Mucosa of gallbladder (tissue), 1 donor: ENCODE measurements at regions not wholly inside any gene's neighbourhood (a gene's known extent, or its start where the extent isn't known, plus 50 kb on each side); places are given as distances from the start of the nearest gene placed in this dataset.
"Not testable (repeated sequence)": the region's sequence is repeated elsewhere in the genome, so short reads cannot be mapped to it uniquely, and the experiment has no call there.

Experiments
- DNase-seq: peaks from one replicate; pipeline ENCODE4 v3.0.0-alpha.2; 2020; ENCODE audit warnings: low spot score
- donor health status: DM: no; HTN: no; CAD: no.

DNA sequence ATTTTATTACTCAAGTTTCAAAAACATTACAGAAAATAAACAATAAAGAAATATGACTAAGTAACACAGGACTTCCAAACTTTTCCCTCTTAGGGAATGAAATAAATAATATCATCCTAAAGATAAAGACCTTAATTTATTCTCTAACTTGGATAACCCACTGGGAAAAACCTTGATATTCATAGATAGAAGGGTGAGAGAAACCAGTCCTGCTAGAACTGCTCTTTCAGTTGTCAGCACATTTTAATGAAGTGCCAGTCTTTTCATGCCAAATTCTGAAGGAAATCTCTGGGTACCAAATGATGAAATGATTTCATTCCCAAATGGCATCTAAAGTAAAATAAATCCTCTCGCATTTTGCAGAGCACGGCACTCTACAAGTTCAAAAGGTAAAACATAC lies 114.5 kb upstream of the SMIM30 start:
- DNase-seq, result no peak

DNA sequence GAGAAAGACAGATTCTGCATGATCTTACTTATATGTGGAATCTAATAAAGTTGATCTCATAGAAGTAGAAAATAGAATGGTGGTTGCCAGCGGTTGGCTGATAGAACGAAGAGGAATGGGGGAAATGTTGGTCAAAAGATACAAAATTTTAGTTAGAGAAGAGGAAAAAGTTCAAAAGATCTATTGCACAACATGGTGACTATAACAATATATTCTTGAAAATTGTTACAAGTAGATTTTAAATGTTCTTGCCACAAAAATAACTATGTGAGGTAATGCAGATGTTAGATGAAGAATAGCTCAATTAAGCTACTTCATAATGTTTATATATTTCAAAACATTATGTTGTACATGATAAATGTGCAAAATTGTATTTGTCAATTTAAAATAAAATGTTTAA lies 112.3 kb upstream of the SMIM30 start:
- DNase-seq, result no peak

DNA sequence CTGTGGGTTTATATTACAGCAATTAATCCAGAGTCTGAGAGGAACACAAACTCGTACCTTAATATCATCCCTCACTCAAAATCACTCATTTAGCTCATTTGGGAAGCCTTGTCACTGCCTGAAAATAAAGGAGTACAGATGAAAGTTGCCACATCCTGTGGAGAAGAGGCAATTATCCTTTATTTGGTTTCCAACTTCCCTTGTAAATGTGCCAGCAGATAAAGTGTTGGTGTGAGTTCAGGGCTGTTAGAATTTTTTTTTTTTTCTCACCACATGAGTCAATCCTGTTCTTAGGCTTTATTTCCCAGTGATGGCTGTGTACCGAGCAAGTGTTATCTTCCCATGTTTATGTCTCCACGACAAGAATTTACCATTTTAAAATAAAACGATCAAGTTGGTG lies 99.0 kb upstream of the SMIM30 start:
- no peak for DNase-seq

DNA sequence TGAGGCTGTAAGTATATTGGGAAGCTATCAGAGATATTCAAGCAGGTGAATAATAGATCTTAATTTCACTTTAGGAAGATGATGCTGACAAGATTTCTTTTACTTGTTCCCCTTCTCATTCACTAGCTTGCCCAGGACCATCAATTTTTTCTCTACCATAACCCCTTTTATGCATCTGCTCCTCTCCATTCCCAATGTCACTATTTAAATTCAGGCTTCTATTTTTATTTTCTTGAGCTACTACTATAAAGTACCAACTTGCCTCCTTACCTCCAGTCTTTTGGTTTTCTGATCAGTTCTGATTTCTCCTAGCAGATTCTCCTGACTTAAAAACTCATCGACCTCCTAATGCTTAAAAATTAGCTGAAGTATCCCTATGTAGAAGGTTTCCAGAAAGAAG lies 97.7 kb upstream of the SMIM30 start:
- no peak for DNase-seq

DNA sequence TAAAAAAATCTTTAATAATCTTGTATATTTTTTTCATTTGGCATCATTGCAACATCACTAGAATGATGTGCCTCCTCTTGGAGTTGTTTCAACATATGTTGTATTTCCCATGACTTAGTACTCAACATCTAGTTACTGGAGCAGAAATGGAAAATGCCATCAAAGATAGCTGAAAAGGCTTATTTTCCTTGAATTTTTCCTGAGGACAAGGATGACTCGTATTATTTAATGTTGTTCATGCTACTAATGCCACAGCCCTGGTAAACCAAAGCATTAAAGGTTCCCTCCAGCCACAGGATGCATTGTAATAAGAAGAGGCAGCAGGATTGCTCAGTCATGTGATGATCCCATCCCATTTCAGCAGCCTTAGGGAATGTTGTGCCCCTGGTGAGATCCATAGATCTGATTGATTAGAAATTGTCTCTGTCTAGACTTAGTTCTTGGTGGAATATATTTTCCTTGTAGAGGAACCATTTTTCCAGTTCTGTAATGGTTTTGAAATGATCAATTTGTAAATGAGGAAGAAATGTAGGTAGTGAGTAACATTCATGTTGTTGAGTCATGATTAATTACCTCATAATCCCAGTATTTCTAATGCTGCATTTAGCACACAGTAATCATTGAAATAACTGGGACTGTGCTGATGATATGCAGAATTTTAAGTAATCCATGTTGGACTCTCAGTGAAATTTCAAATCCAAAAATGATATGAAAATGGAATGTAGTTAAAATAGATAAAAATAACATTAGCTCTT lies 91.3 kb upstream of the SMIM30 start:
- DNase-seq, result no peak

DNA sequence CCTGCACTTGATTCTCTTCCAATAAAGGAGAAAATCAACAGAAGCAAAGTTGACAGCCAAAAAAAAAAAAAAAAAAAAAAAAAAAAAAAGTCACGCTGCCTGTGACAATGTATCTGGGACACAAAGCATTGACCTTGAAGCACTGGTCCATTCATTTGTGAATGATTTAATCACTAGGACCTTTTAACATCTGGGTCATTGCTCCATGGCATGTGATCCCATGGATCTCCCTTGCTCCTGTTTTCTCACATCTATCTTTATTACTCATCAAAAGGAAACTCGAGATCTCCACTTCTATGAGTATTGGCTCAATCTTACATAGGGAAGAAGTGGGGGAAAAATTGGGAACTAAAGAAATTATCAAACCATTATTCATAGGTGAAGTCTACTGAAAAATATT lies 89.6 kb upstream of the SMIM30 start:
- no peak for DNase-seq

DNA sequence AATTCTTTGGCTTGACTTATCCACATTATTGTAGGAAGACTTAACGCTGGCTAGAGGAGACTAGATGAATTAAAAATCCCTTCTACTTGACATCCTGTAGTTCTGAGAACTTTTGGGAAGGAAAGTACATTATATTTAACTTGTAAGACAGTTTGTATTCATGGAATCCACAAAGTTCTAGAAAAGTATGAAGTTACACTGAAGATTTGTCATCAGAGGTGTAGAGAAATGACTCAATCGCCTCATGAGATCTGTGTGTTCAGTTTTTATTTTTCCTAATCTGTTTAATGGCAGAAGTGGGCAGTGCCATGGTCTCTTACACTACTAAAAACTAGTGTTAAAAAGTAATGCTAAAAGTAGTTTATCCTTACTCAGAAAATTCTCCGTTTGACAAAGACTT lies 89.1 kb upstream of the SMIM30 start:
- no peak for DNase-seq

DNA sequence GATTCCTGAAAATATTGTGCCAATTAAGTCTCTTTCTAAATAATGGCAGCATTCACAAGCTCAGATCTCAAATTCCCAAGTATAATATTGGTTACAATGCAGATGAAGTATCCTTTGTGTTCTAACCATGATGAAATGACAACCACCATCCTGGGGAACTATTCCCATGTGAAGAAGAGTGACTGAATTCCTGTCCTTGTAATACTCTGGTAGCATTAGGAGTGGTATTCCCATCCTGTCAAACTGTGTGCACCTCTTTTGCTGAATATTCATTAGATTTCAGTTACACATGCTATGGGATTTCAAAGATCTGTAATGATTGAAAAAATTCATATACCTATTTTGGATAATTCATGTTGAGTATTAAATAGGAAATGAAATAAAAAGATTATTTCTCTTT lies 86.1 kb upstream of the SMIM30 start:
- no peak for DNase-seq

DNA sequence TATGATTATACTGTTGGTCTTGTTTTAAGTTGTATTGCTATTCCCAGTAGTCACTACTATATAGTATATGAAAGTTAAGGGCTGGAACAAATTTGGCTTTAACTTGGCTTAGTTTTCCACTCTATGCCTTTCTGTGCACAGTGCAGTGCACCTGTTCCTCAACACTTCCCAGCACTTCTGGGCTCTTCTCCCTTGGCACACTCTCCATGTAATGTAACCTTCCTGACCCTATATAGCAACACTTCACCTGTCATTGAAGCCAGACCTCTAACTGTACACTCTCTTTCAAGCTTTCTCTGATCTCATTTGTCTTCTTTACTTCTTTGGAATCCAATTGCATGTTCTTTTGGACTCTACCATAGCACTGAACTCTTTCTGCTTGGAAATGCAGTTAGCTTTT lies 83.9 kb upstream of the SMIM30 start:
- no peak for DNase-seq

DNA sequence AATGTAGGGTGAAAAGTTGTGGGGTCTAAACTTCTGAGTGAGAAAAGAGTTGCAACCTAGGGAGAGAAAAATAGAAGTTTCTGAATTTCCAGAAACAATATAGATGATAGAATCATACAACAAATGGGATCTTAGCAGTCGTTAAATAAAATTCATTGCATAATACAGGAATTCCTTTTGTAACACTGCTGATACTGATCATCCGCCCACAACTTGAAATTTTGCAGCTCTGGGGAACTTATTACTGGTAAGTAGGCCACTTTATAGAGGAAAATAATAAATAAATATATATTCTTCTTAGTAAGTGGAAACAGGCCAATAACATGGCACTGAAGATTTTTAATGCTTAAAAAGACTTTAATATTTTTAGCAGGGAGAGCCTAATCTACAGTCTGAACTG lies 81.9 kb upstream of the SMIM30 start:
- no peak for DNase-seq

DNA sequence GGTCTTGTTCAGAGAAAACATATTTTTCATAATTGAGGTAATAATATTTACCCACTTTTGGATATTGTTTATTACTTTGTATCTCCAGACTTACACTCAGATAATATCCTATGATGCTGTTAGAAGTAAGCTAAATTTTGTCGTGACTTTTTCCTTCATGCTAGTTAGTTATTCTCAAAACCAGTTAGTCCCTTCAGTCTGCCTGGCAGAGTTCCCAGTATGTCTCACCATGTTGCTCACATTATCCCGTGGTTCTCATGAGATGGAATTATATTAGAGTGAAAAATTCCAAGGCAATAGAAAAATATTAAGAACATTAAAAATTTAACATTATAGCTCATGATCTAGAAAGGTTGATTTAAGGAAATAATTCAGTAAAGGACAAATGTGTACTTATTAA lies 81.5 kb upstream of the SMIM30 start:
- DNase-seq, result no peak

DNA sequence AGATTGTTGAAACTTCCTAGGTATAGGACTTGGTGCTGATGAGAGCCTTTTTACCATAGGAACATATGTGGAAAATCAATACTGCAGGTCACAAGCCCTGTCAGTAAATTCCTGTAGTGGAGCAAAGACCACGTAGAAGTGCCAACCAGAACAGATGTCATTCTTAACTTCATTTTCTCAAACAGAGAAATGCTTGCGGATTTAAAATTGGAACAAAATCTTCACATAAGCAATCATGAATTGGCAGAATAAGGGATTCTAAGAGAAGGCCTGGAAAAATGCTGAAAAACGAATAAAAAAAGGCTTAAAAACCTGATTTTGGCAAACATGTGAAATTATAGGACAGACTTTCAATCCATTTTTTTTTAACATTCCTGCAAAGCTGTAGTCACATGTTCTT lies 80.8 kb upstream of the SMIM30 start:
- no peak for DNase-seq

DNA sequence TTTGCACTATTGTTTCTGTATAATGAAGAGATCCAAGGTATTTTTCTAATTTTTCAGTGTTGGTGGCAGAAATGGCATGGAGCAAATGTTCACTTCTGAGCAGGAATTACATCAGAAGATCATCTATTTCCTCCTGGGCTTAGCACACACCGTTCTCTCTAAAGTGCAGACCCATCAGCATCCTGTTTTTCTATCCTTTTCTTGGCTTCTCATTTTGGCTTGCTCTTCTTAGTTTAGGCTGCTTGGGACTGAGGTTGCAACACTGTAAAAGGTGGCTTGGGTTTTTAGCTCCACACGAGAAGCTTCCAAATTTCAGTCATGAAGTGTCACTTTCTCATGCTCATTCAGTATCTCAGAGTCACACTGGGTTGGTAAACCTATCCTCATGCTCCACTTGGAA lies 79.9 kb upstream of the SMIM30 start:
- no peak for DNase-seq

DNA sequence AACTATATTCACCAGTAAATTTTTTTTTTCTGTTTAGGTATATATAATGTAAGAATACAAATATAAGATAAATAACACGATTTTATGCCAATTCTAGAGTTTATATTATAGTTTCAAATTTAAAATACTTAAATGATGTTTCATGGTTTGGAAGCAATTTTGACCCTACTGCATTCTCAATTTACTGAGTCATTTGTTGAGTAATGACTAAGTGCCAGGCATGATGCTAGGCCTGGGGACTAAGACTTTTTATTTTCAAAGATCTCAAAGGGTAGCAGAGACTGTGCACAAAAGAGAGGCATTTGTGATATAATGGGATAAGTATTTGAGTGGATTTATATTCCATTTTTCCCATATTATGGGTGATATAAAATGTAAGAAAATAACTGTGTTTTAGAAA lies 78.9 kb upstream of the SMIM30 start:
- no peak for DNase-seq

DNA sequence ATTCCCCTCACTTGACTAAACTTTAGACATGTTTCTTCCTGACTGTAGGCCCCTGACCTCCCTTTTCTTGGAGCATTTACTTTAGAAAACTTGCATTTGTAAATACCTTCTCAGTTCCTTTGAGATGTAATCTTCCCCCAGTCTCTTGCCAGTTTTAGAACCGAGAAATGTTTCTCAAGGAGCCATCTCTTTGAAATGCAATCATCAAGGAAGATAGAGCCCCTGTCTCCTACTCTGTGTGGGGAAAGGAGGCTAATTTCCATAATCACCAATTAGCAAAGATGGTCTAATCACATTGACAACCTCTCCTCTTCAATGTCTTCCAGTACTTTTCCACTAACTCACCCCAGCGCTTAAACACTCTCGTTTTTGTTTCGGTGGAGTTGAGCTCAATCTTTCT lies 70.0 kb upstream of the SMIM30 start:
- DNase-seq, result no peak

DNA sequence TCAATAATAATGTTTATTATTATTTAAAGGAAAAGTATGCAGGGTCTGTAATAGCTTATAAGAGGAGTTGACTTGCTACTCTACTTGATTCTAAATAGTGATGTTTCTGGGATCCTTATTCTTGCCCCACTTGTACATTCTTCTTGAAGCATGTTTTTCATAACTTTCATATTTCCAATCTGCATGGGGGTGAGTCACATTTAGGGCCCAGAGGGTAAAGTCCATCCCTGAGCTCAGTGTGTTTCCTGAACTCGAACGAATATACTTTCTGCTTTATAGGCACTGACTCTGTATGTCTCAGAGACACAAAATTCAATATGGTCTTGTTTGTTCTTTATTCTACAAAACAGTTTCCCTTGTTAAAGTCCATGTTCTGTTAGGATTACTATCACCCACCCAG lies 61.0 kb upstream of the SMIM30 start:
- no peak for DNase-seq

DNA sequence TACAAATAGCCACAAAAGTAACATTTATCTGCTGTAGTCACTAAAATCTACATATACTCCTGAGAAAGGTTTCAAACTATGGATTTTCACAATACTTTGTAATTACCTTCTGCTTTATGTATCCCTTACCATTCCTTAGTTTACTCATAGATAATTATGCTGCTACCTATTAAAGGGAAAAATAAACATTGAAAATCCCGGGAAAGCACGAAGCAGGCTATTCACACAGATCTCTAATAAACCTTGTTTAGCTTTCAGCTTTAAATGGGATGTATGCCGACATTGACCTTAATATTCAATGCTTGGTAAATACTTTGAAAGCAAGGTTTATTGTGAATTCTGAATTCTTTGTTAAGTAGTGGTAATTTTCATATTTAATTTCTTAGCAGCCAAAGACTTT lies 58.5 kb upstream of the SMIM30 start:
- no peak for DNase-seq

DNA sequence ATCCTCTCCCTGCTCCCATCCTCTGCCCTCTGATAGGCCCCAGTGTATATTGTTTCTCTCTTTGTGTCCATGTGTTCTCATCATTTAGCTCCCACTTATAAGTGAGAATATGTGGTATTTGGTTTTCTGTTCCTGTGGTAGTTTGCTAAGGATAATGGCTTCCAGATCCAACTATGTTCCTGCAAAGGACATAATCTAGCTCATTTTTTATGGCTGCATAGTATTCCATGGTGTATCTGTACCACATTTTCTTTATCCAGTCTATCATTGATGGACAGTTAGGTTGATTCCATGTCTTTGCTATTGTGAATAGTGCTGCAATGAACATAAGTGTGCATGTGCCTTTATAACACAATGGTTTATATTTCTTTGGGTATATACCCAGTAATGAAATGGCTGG lies 57.8 kb upstream of the SMIM30 start:
- DNase-seq, result not testable (repeated sequence)

DNA sequence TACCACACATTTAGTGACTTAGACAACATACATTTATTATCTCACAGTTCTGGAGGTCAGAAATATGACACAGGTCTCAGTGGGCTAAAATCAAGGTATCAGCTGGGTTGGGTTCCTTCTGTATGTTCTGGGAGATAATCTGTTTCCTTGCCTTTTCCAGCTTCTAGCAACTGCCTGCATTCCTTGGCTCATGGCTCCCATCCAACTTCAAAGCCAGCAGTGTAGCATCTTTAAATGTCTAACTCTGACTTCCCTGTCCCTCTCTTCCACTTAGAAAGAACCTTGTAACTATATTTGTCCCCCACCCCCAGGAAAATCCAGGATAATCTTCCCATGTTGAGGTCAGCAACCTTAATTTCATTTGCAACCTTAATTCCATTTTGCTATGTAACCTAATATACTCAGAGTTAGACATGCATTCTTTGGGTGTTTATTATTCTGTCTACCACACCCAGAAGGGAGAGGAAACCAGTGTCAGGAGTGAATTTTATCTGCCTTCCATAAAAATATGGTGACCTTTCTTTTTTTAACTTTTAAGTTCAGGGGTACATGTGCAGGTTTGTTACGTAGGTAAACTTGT lies 57.3 kb upstream of the SMIM30 start:
- no peak for DNase-seq

DNA sequence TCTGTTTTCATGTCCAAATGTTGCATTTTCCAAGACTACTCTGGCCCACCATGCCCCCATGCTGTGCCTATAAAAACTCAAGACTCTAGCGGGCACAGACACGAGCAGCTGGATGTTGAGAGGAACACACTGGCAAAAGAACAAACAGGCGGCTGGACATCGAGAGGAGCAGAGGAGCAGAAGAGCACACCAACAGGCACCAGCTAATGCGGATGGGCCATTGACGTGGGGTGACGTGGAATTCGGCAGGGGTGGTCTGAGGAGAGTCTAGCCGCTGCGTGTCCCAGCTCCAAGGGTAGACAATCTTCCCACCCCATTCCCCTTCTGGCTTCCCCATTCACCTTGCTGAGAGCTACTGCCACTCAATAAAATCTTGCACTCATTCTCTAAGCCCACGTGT lies 54.4 kb upstream of the SMIM30 start:
- DNase-seq, result no peak

DNA sequence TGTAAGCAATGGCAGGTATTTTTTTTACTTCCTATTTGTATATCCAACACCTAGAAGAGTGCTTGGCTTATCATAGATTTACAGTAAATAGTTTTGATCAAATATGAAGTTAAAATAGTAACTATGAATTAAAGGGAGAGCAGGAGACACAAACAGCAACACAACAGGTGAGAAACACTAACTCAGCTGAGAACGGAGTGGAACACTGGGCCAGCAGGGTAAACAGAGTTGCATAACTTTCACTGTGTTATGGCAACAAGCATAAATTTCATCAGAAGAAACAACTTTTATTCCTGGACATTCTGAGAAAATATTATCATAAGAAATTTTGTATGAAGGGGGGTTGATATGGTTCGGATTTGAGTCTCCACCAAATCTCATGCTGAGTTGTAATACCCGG lies 52.2 kb upstream of the SMIM30 start:
- DNase-seq, result no peak
